CD4-positive, alpha-beta T cell (primary cell): ENCODE measurements at regions not wholly inside any gene's neighbourhood (a gene's known extent, or its start where the extent isn't known, plus 50 kb on each side); places are given as distances from the start of the nearest gene placed in this dataset.

Source experiments
- ATAC-seq: fragments of 200-7000 bp; cut with Tn5 transposase; one replicate; pipeline ENCODE4 v1.10.0; 2022; ENCODE audit warnings: mild to moderate bottlenecking; ENCODE audit not compliant: poor library complexity
- CTCF ChIA-PET: fragments of 350-600 bp; sonication (Branson Sonifier 250); formaldehyde crosslinking; loops from one replicate; lab custom pipeline; 2021; ENCODE audit warnings: antibody characterized with exemption, inconsistent platforms; lab: Charles Lee
- POLR2A ChIA-PET: fragments of 350-600 bp; sonication (Branson Sonifier 250); formaldehyde crosslinking; loops from one replicate; lab custom pipeline; 2021; ENCODE audit warnings: antibody characterized with exemption, inconsistent platforms; lab: Charles Lee
- DNase-seq, 14 experiments: peaks; one replicate each; pipeline ENCODE4 v3.0.0-alpha.2; 2013 to 2020; ENCODE audit warnings: mixed read lengths in 2 of 14
- H3K27ac ChIP-seq, 2 donors: one replicate each; pipeline versions ENCODE4 v1.5.1 to v1.7.0; 2013; ENCODE audit warnings: low read length in 2 of 2, low read depth in 1 of 2, mild to moderate bottlenecking in 1 of 2
- H3K27me3 ChIP-seq, 2 experiments: 1 replicate in 1 of 2; 2 replicates in 1 of 2; pipeline versions ENCODE4 v1.6.1 to v1.7.0; 2013; ENCODE audit warnings: low read length in 2 of 2, control low read depth in 1 of 2, mild to moderate bottlenecking in 1 of 2, moderate library complexity in 1 of 2; ENCODE audit not compliant: insufficient read depth in 2 of 2, control insufficient read depth in 1 of 2
- H3K36me3 ChIP-seq: one replicate; pipeline ENCODE4 v1.6.1; 2013; ENCODE audit warnings: low read length, control low read depth; ENCODE audit not compliant: insufficient read depth
- H3K4me1 ChIP-seq: one replicate; pipeline ENCODE4 v1.6.1; 2013; ENCODE audit warnings: low read length, control low read depth; ENCODE audit not compliant: insufficient read depth
- H3K4me3 ChIP-seq: one replicate; pipeline ENCODE4 v1.5.1; 2013; ENCODE audit warnings: mild to moderate bottlenecking, low read length, moderate library complexity
- H3K9me3 ChIP-seq, 2 experiments: 1 replicate in 1 of 2; 2 replicates in 1 of 2; pipeline versions ENCODE4 v1.6.1 to v1.7.0; 2013; ENCODE audit warnings: low read length in 2 of 2, mild to moderate bottlenecking in 2 of 2, control low read depth in 1 of 2, moderate library complexity in 1 of 2; ENCODE audit not compliant: control insufficient read depth in 1 of 2, insufficient read depth in 1 of 2
- H3K27ac Mint-ChIP-seq: one replicate; pipeline ENCODE4 v1.8.0; 2020; ENCODE audit warnings: mixed read lengths
- H3K27me3 Mint-ChIP-seq: one replicate; pipeline ENCODE4 v1.8.0; 2021; ENCODE audit warnings: mixed read lengths
- H3K36me3 Mint-ChIP-seq: one replicate; pipeline ENCODE4 v1.8.0; 2021; ENCODE audit warnings: low read depth, mixed read lengths
- H3K4me1 Mint-ChIP-seq: one replicate; pipeline ENCODE4 v1.8.0; 2021; ENCODE audit warnings: low read depth, mixed read lengths
- H3K4me3 Mint-ChIP-seq: one replicate; pipeline ENCODE4 v1.8.0; 2020; ENCODE audit warnings: mild to moderate bottlenecking, mixed read lengths
- H3K9me3 Mint-ChIP-seq: one replicate; pipeline ENCODE4 v1.8.0; 2020; ENCODE audit warnings: mixed read lengths
- intact Hi-C, 2 experiments: fragments of 100-400 bp; cut with DNase I in 1 of 2; cut with micrococcal nuclease in 1 of 2; formaldehyde crosslinking; loops; one replicate each; pipeline versions ENCODE4 v1.15.1 to v1.9.0; 2023 to 2025; cut with DNase I, micrococcal nuclease
- TF ChIP-seq, protein P1 (sequence below): fragments of 200-600 bp; IDR thresholded peaks from one replicate; pipeline ENCODE4 v1.8.0; 2022; ENCODE audit warnings: antibody characterized with exemption, mild to moderate bottlenecking

DNA sequence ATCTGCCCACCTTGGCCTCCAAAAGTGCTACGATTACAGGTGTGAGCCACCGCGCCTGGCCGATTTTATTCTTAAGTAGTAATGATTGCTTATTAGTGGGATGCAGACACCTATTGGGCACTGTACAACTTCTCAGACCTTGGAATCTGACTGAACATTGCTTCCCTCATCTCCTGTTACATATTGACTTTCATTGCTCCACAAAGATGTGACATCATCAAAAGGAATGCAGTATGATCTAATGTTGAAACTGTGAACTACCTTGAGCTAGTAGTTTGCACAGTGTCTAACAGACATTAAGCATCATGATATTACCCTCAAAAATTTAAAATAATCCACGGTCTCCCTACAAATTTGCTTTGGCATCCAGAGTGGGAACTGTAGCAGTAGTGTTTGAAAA, 109.8 kb upstream of the SIX2 start:
- DNase-seq (no peak), ATAC-seq (no peak)
- no peak overlapping the region for H3K4me3 ChIP-seq
- H3K27me3 Mint-ChIP-seq: no peaks in the 10 kb centered on the region
- H3K9me3 Mint-ChIP-seq: no peaks in the 10 kb centered on the region
- no peak overlapping the region for H3K27ac ChIP-seq
- H3K27ac Mint-ChIP-seq: no peak overlapping the region
- no peaks in the 10 kb centered on the region for H3K4me1 ChIP-seq
- no peaks in the 10 kb centered on the region for H3K36me3 Mint-ChIP-seq
- TF ChIP-seq, protein P1, sequence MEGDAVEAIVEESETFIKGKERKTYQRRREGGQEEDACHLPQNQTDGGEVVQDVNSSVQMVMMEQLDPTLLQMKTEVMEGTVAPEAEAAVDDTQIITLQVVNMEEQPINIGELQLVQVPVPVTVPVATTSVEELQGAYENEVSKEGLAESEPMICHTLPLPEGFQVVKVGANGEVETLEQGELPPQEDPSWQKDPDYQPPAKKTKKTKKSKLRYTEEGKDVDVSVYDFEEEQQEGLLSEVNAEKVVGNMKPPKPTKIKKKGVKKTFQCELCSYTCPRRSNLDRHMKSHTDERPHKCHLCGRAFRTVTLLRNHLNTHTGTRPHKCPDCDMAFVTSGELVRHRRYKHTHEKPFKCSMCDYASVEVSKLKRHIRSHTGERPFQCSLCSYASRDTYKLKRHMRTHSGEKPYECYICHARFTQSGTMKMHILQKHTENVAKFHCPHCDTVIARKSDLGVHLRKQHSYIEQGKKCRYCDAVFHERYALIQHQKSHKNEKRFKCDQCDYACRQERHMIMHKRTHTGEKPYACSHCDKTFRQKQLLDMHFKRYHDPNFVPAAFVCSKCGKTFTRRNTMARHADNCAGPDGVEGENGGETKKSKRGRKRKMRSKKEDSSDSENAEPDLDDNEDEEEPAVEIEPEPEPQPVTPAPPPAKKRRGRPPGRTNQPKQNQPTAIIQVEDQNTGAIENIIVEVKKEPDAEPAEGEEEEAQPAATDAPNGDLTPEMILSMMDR: no peak
- CTCF ChIA-PET: no interaction called here
- H3K4me3 Mint-ChIP-seq: no peak overlapping the region
- H3K4me1 Mint-ChIP-seq: no peaks in the 10 kb centered on the region
- H3K27me3 ChIP-seq: no peaks in the 10 kb centered on the region
- H3K36me3 ChIP-seq: no peaks in the 10 kb centered on the region
- intact Hi-C loops: no loop called here
- POLR2A ChIA-PET: no interaction called here
- no peaks in the 10 kb centered on the region for H3K9me3 ChIP-seq

DNA sequence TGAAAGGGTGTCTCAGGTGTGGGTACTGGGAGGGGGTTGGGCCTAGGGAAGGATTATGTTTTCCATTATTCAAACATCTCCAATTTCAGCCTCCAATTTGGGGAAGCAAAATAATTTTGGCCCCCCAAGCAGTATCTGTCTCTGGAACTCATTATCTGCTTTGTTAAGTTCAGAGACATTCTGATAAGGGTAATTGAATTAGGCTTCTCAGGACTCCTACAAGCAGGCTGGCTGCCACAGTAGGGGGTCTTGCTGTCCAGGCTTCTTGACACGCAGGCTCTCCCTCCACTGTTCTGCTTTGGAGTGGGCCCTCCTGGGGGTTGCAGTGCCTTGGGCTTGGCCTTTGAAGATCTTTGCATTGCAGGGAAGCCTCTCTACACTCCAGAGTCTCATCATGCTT, 108.1 kb upstream of the SIX2 start:
- intact Hi-C loops: no loop called here
- no peak overlapping the region for H3K4me3 Mint-ChIP-seq
- no peak for ATAC-seq
- H3K9me3 Mint-ChIP-seq: no peaks in the 10 kb centered on the region
- H3K36me3 ChIP-seq: no peaks in the 10 kb centered on the region
- H3K27me3 Mint-ChIP-seq: no peaks in the 10 kb centered on the region
- no peaks in the 10 kb centered on the region for H3K36me3 Mint-ChIP-seq
- no peak overlapping the region for H3K4me3 ChIP-seq
- TF ChIP-seq, protein P1: no peak
- CTCF ChIA-PET: no interaction called here
- no peak for DNase-seq
- POLR2A ChIA-PET: no interaction called here
- no peak overlapping the region for H3K27ac Mint-ChIP-seq
- no peaks in the 10 kb centered on the region for H3K9me3 ChIP-seq
- H3K4me1 ChIP-seq: no peaks in the 10 kb centered on the region
- H3K27ac ChIP-seq: no peak overlapping the region
- H3K4me1 Mint-ChIP-seq: no peaks in the 10 kb centered on the region
- no peaks in the 10 kb centered on the region for H3K27me3 ChIP-seq

DNA sequence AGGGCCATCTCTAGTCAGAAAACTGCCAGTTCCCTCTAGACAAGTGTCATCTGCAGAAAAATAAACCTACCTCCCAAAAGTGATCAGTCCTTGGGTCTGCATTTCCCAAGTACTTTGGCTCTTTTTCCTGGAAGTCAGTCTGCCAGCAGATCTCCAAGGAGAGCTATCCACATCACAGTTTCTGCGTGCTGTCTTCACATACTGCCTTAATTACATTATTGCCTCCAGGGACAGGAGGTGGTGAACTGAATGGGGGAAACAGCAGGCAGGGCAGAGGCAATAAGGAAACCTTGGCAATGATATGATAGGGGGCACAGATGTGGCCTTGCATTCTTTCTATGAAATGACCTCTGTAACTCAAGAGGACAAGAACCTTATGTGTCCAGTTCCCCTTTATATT, 105.9 kb upstream of the SIX2 start:
- Mint-ChIP-seq H3K27me3 (peaks cover 8% of the 10 kb centered on the region), H3K9me3 (no peaks in the 10 kb centered on the region), H3K36me3 (no peaks in the 10 kb centered on the region), H3K4me1 (no peaks in the 10 kb centered on the region), H3K27ac (no peak overlapping the region), H3K4me3 (no peak overlapping the region)
- no peak for ATAC-seq
- ChIA-PET CTCF (no interaction called here), POLR2A (no interaction called here)
- no peak for DNase-seq
- intact Hi-C loops: no loop called here
- TF ChIP-seq, protein P1: no peak
- no peaks in the 10 kb centered on the region for H3K27me3 ChIP-seq
- H3K4me3 ChIP-seq: no peak overlapping the region
- H3K27ac ChIP-seq: no peak overlapping the region
- no peaks in the 10 kb centered on the region for H3K9me3 ChIP-seq
- no peaks in the 10 kb centered on the region for H3K36me3 ChIP-seq
- no peaks in the 10 kb centered on the region for H3K4me1 ChIP-seq
